ENCODE measurements at regions not wholly inside any gene's neighbourhood (a gene's known extent, or its start where the extent isn't known, plus 50 kb on each side); places are given as distances from the start of the nearest gene placed in this dataset.

DNA sequence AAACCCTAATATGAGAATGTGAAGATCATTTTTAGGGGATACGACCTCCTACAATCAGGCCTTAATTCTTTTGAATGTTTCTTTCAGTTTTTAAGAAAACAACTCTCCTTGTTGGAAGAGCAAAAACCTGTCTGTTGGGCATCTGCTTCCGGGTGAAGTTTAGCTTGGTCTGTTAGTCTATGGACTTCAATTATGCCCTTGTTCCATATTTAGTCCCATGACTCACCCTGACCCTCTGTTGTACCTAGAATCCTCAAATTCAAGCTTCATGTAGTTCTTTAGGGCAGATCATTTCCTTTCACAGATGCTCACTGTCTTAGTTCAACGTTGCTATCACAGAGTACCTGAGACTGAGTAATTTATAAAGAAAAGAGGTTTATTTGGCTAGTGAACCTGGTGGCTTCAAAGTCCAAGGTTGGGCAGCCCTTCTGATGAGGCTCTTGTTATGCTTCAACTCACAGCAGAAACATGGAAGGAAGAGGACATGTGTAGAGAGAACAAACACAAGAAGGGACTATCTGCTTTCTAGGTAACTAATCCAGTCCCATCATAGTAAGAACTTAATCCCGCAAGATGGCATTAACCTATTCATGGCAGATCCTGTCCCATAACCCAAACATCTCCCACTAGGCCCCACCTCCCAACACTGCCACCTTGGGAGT is 82.5 kb upstream of the SERPINE2 start (continued):
- no peak for TF ChIP-seq E2F6 (IDR thresholded peaks at IDR 0.05)
- TF ChIP-seq RNF2 (IDR thresholded peaks at IDR 0.05; ENCODE audit: borderline replicate concordance, low read depth, low read length, missing control alignments, poor library complexity, severe bottlenecking): no peak
- TF ChIP-seq, protein P1, sequence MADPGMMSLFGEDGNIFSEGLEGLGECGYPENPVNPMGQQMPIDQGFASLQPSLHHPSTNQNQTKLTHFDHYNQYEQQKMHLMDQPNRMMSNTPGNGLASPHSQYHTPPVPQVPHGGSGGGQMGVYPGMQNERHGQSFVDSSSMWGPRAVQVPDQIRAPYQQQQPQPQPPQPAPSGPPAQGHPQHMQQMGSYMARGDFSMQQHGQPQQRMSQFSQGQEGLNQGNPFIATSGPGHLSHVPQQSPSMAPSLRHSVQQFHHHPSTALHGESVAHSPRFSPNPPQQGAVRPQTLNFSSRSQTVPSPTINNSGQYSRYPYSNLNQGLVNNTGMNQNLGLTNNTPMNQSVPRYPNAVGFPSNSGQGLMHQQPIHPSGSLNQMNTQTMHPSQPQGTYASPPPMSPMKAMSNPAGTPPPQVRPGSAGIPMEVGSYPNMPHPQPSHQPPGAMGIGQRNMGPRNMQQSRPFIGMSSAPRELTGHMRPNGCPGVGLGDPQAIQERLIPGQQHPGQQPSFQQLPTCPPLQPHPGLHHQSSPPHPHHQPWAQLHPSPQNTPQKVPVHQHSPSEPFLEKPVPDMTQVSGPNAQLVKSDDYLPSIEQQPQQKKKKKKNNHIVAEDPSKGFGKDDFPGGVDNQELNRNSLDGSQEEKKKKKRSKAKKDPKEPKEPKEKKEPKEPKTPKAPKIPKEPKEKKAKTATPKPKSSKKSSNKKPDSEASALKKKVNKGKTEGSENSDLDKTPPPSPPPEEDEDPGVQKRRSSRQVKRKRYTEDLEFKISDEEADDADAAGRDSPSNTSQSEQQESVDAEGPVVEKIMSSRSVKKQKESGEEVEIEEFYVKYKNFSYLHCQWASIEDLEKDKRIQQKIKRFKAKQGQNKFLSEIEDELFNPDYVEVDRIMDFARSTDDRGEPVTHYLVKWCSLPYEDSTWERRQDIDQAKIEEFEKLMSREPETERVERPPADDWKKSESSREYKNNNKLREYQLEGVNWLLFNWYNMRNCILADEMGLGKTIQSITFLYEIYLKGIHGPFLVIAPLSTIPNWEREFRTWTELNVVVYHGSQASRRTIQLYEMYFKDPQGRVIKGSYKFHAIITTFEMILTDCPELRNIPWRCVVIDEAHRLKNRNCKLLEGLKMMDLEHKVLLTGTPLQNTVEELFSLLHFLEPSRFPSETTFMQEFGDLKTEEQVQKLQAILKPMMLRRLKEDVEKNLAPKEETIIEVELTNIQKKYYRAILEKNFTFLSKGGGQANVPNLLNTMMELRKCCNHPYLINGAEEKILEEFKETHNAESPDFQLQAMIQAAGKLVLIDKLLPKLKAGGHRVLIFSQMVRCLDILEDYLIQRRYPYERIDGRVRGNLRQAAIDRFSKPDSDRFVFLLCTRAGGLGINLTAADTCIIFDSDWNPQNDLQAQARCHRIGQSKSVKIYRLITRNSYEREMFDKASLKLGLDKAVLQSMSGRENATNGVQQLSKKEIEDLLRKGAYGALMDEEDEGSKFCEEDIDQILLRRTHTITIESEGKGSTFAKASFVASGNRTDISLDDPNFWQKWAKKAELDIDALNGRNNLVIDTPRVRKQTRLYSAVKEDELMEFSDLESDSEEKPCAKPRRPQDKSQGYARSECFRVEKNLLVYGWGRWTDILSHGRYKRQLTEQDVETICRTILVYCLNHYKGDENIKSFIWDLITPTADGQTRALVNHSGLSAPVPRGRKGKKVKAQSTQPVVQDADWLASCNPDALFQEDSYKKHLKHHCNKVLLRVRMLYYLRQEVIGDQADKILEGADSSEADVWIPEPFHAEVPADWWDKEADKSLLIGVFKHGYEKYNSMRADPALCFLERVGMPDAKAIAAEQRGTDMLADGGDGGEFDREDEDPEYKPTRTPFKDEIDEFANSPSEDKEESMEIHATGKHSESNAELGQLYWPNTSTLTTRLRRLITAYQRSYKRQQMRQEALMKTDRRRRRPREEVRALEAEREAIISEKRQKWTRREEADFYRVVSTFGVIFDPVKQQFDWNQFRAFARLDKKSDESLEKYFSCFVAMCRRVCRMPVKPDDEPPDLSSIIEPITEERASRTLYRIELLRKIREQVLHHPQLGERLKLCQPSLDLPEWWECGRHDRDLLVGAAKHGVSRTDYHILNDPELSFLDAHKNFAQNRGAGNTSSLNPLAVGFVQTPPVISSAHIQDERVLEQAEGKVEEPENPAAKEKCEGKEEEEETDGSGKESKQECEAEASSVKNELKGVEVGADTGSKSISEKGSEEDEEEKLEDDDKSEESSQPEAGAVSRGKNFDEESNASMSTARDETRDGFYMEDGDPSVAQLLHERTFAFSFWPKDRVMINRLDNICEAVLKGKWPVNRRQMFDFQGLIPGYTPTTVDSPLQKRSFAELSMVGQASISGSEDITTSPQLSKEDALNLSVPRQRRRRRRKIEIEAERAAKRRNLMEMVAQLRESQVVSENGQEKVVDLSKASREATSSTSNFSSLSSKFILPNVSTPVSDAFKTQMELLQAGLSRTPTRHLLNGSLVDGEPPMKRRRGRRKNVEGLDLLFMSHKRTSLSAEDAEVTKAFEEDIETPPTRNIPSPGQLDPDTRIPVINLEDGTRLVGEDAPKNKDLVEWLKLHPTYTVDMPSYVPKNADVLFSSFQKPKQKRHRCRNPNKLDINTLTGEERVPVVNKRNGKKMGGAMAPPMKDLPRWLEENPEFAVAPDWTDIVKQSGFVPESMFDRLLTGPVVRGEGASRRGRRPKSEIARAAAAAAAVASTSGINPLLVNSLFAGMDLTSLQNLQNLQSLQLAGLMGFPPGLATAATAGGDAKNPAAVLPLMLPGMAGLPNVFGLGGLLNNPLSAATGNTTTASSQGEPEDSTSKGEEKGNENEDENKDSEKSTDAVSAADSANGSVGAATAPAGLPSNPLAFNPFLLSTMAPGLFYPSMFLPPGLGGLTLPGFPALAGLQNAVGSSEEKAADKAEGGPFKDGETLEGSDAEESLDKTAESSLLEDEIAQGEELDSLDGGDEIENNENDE (IDR thresholded peaks at IDR 0.05; ENCODE audit: insufficient replicate concordance, low read length): no peak
